ENCODE measurements at regions not wholly inside any gene's neighbourhood (a gene's known extent, or its start where the extent isn't known, plus 50 kb on each side); places are given as distances from the start of the nearest gene placed in this dataset.

DNA sequence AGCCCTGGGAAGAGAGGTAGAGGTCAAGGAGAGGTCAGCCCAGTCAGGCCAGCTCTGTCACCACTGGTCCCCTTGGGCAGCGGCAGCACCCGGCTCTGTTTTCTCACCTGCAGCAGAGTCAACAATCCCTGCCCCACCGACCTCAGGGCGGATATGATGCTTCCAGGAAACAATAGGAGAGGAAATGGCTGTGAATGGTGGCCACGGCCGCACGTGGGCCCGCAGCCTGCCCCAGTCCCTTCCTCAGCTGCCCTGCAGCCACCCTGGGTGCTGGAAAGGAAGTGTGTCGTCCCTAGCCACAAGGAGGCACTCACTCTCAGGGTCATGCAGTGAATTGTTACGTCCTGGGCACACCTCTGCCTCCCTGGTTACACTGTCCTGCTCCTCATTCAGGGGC, 92.5 kb upstream of the ENPP6 start:
- Histone ChIP-seq H3K27ac (ENCODE audit: extremely low read depth, low read depth, low read length) (no peak overlapping the region), H3K36me3 (ENCODE audit: control insufficient read depth in 2 of 2, insufficient read depth in 1 of 2, low read length in 2 of 2) (no peaks in the 10 kb centered on the region), H3K9me3 (ENCODE audit: control insufficient read depth, insufficient read depth, low read depth, low read length) (no peaks in the 10 kb centered on the region), H3K4me1 (ENCODE audit: control insufficient read depth, insufficient read depth, low read length) (no peaks in the 10 kb centered on the region), H3K4me3 (ENCODE audit: low read depth, low read length) (no peak overlapping the region)
- POLR2A ChIA-PET: no interaction called here
- TF ChIP-seq SALL2 (tag by site-specific recombination; IDR thresholded peaks at IDR 0.05; ENCODE audit: borderline replicate concordance): no peak
- TF ChIP-seq, protein P1, sequence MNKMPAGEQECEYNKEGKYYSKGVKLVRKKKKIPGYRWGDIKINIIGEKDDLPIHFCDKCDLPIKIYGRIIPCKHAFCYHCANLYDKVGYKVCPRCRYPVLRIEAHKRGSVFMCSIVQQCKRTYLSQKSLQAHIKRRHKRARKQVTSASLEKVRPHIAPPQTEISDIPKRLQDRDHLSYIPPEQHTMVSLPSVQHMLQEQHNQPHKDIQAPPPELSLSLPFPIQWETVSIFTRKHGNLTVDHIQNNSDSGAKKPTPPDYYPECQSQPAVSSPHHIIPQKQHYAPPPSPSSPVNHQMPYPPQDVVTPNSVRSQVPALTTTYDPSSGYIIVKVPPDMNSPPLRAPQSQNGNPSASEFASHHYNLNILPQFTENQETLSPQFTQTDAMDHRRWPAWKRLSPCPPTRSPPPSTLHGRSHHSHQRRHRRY (tag by site-specific recombination; IDR thresholded peaks at IDR 0.05): no peak
- TF ChIP-seq, protein P2, sequence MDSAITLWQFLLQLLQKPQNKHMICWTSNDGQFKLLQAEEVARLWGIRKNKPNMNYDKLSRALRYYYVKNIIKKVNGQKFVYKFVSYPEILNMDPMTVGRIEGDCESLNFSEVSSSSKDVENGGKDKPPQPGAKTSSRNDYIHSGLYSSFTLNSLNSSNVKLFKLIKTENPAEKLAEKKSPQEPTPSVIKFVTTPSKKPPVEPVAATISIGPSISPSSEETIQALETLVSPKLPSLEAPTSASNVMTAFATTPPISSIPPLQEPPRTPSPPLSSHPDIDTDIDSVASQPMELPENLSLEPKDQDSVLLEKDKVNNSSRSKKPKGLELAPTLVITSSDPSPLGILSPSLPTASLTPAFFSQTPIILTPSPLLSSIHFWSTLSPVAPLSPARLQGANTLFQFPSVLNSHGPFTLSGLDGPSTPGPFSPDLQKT (IDR thresholded peaks at IDR 0.05; ENCODE audit: borderline replicate concordance, low read depth, low read length): no peak
- TF ChIP-seq PRDM1 (tag by site-specific recombination; IDR thresholded peaks at IDR 0.05): no peak
- no peak for TF ChIP-seq FEZF1 (tag by site-specific recombination; IDR thresholded peaks at IDR 0.05)
- TF ChIP-seq ZNF239 (tag by site-specific recombination; IDR thresholded peaks at IDR 0.05): no peak
- no peak for TF ChIP-seq KLF1 (tag by site-specific recombination; IDR thresholded peaks at IDR 0.05)
- TF ChIP-seq, protein P3, sequence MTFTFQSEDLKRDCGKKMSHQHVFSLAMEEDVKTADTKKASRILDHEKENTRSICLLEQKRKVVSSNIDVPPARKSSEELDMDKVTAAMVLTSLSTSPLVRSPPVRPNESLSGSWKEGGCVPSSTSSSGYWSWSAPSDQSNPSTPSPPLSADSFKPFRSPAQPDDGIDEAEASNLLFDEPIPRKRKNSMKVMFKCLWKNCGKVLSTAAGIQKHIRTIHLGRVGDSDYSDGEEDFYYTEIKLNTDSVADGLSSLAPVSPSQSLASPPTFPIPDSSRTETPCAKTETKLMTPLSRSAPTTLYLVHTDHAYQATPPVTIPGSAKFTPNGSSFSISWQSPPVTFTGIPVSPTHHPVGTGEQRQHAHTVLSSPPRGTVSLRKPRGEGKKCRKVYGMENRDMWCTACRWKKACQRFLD (tag by site-specific recombination; IDR thresholded peaks at IDR 0.05): no peak
- TF ChIP-seq WT1 (tag by site-specific recombination; IDR thresholded peaks at IDR 0.05): no peak
- no peak for TF ChIP-seq ZBTB7A (tag by site-specific recombination; IDR thresholded peaks at IDR 0.05; ENCODE audit: low read depth)
- no peak for TF ChIP-seq ZNF146 (tag by site-specific recombination; IDR thresholded peaks at IDR 0.05)
- TF ChIP-seq ZNF274 (IDR thresholded peaks at IDR 0.05; ENCODE audit: low read length): no peak
- TF ChIP-seq ZNF274 (tag by site-specific recombination; IDR thresholded peaks at IDR 0.05; ENCODE audit: borderline replicate concordance): no peak
- TF ChIP-seq ZNF221 (tag by site-specific recombination; IDR thresholded peaks at IDR 0.05; ENCODE audit: borderline replicate concordance): no peak
- TF ChIP-seq KLF8 (tag by site-specific recombination; IDR thresholded peaks at IDR 0.05): no peak
- TF ChIP-seq EGR2 (tag by site-specific recombination; IDR thresholded peaks at IDR 0.05; ENCODE audit: low read depth): no peak
- TF ChIP-seq ZNF549 (tag by site-specific recombination; IDR thresholded peaks at IDR 0.05): no peak
- CTCF ChIA-PET: interaction anchor here (1.5 kb wide), 1 partner anchor 45 kb away, joined by 4 read pairs; no protein-coding TSS in a partner anchor

DNA sequence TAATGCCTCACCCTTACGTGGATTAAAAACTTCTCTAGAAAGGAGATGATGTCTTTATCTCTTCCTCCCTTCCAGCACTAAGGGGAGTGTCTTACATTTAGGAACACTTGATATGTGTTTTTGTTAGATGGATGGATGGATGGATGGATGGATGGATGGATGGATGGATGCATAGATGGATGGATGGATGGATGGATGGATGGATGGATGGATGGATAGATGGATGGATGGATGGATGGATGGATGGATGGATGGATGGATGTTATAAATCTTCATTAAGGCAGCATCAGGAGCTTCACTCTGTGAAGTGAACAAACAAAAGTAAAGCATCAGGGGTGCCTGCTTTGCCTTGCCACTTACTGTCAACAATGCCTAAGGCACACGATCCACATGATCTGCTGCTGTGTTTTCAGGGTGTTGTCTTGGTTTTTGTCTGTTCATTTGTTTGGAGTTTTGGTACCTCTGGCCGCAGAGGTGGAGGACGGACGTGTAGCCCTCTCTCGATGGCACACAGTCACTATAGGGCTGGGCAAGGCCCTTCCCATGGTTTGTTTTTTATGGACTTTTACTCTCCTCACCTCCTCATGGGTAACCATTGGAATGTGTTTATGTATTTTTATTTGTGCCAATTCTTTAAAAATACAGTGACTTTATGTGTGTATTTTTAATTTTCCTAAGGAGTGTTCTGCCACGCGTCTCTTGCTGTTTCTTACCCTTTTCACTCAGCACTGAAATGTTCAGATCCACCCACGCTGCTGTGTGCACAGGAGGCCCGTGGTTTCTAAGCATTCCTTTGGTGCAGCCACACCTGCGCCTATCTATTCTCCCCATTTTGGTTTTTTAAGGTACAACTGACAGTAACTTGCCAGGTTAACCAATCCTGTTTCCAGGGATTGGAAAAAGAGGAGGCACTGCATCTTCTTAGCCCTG, 91.8 kb upstream of the ENPP6 start:
- H3K4me1 ChIP-seq (ENCODE audit: control insufficient read depth, insufficient read depth, low read length): no peaks in the 10 kb centered on the region
- TF ChIP-seq ZBTB17 (tag by site-specific recombination; IDR thresholded peaks at IDR 0.05) (peak; percentile 74; the same call in 1 of the 2 replicates), ZNF366 (tag by site-specific recombination; conservative IDR thresholded peaks at IDR 0.05) (peak; percentile 95)
- TF ChIP-seq, protein P4, sequence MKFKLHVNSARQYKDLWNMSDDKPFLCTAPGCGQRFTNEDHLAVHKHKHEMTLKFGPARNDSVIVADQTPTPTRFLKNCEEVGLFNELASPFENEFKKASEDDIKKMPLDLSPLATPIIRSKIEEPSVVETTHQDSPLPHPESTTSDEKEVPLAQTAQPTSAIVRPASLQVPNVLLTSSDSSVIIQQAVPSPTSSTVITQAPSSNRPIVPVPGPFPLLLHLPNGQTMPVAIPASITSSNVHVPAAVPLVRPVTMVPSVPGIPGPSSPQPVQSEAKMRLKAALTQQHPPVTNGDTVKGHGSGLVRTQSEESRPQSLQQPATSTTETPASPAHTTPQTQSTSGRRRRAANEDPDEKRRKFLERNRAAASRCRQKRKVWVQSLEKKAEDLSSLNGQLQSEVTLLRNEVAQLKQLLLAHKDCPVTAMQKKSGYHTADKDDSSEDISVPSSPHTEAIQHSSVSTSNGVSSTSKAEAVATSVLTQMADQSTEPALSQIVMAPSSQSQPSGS (tag by site-specific recombination; IDR thresholded peaks at IDR 0.05; ENCODE audit: low read depth): no peak
- H3K4me3 ChIP-seq (ENCODE audit: low read depth, low read length): no peak overlapping the region
- H3K36me3 ChIP-seq (ENCODE audit: control insufficient read depth in 2 of 2, insufficient read depth in 1 of 2, low read length in 2 of 2): no peaks in the 10 kb centered on the region
- no peak overlapping the region for H3K27ac ChIP-seq (ENCODE audit: extremely low read depth, low read depth, low read length)
- H3K9me3 ChIP-seq (ENCODE audit: control insufficient read depth, insufficient read depth, low read depth, low read length): no peaks in the 10 kb centered on the region
- POLR2A ChIA-PET: no interaction called here
- CTCF ChIA-PET: interaction anchor here (0.6 to 0.7 kb wide), 2 partner anchors 596 to 1753 kb away, joined by 3 to 4 read pairs; no protein-coding TSS in a partner anchor

Measured in HEK293 (cell line).